ENCODE measurements at regions not wholly inside any gene's neighbourhood (a gene's known extent, or its start where the extent isn't known, plus 50 kb on each side); places are given as distances from the start of the nearest gene placed in this dataset.

DNA sequence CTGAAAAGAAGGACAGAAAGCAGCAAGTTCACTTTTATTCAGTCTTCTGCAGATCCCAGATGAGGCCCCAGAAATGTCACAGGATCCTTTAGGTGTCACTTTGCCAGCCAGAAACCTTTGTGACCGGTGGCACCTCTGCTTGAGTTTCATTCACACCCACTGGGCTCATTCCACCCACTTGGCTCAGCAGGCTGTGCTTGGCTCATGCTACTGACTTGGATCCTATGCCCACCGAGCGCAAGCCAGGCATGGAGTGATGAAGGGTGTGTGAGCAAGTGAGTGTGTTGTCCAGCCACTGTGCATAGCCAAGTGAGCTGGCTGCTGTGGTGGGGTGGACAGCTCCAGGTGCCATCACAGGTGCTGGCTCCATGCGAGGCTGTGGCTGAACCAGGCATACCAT, 357.0 kb upstream of the GULP1 start:
- no peak for DNase-seq (ENCODE audit: low read depth, low spot score)

DNA sequence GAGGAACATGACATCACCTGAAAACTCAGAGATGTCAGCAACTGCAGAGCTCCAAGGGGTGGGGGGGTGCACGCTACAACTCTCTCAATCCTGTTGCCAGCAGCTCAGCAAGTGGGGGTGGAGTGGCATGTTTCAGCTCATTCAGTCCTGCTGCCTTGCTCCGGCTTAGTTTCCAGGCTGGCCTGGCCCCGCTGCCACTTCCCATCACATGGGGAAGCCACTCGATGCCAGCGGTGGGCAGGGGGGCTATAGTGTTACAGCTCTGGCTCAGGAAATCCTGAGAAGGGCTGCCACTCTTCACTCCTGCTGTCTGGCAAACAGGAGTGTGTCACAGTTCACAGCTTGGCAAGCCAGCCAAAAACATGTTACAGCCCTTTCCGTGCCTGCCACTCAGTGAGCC, 356.5 kb upstream of the GULP1 start:
- DNase-seq (ENCODE audit: low read depth, low spot score): no peak

DNA sequence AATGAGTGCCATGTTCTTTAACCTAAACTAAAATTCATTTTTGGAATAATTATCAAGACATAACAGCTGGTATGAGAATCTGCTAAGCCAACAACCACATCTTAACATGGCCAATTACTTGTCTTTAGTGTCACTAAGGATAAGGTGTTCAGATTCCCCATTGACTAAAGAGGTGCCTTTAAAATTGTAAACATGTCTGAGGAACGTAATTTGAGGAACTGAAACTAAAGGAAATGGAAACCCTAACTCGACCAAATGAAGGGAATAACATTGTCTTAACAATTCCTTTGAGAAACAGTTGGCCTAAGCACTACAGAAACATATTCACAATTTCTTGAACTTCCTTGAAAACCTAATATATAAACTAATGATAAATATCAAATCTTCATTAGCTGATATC, 355.4 kb upstream of the GULP1 start:
- no peak for DNase-seq (ENCODE audit: low read depth, low spot score)

DNA sequence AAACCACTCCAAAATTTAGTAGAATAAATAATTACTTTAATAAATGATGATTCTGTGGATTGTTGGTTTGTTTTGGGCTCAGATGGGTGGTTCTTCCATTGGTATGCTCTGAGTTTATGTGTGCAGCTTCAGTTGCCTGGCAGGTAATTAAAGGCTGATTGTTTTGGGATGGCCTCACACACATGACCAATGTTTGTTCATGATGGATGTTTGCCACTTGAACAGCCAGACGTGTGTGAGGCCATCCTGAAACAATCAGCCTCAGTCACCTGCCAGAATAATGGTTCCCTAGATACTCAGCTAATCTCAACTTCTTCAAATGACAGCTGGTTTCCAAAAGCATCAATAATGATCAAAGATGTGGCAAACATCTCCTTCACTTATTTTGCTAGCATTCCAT, 352.5 kb upstream of the GULP1 start:
- DNase-seq (ENCODE audit: low read depth, low spot score): no peak

DNA sequence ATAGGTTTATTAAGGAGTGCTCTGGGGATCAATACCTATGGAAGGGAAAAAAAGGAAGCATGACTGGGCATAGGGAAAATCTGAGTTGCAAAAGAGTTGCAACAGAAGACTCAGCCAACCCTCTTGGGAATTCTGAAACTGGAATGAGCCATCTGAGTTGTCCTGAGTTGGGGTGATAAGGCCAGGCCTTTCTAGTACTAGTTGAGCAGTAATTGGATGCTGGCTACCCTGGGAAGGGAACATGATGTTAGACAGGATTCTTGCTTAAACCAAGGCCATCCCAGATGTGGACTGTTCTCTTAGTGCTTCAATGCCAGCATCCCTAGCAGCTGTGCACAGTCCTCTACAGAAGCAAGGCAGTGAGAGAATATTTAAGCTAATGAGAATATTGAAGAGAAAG, 348.8 kb upstream of the GULP1 start:
- DNase-seq (ENCODE audit: low read depth, low spot score): no peak

DNA sequence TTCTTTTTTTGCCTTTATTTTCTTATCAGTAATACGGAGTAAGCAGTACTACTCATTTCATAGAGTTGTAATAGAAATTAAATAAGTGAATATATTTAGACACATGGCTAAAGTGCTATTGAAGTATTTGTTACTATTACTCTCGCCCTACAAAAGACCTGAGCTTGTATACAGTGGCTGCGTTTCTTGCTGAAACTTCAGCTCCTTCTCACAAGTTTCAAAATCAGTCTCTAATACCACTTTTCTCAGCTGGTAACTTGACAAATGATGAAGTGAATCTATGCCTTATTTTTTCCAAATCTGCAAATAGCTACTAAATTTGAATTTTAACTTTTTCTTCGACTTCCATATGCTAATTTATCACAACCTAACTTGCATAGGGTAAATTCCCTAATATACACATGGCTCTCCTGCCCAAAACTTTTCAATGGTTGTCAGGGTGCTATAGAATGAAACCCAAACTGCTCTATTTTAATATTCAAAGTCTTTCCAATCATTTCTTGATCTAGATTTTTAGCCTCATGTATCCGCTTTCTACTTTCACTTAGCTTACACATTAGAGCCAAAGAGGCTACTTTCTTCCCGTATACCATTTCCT, 347.8 kb upstream of the GULP1 start:
- no peak for DNase-seq (ENCODE audit: low read depth, low spot score)

DNA sequence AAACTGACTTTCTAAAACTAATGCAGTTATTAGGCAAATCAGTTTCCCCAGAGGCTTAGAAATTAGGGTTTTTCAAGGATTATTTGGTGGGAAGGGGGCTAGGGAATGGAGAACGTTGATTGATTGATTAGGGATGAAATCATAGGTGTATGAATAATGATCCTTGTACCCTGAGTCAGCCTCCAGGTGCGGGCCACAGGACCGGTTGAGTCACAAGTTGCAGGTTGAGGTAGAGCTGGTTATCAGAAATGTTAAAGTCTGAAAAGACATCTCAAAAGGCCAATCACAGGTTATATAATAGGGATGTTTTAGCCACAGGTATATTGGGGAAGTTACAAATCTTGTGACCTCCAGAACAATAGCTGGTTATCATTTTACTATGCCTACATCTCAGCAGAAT, 341.8 kb upstream of the GULP1 start:
- no peak for DNase-seq (ENCODE audit: low read depth, low spot score)

DNA sequence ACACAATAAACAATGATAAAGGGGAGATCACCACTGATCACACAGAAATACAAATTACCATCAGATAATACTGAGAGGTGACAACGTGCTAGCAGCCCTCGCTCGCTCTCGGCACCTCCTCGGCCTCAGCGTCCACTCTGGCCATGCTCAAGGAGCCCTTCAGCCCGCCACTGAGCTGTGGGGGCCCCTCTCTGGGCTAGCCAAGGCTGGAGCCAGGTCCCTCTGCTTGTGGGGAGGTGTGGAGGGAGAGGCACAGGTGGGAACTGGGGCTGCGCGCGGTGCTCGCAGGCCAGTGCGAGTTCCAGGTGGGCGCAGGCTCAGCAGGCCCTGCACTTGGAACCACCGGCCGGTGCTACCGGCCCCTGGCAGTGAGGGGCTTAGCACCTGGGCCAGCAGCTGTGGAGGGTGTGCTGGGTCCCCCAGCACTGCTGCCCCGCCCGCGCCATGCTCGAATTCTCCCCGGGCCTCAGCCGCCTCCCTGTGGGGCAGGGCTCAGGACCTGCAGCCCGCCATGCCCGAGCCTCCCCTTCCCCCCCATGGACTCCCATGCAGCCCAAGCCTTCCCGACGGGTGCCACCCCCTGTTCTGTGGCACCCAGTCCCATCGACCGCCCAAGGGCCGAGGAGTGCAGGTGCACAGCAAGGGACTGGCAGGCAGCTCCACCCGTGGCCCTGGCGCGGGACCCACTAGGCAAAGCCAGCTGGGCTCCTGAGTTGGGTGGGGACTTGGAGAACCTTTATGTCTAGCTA, 340.0 kb upstream of the GULP1 start:
- DNase-seq (ENCODE audit: low read depth, low spot score): no peak

DNA sequence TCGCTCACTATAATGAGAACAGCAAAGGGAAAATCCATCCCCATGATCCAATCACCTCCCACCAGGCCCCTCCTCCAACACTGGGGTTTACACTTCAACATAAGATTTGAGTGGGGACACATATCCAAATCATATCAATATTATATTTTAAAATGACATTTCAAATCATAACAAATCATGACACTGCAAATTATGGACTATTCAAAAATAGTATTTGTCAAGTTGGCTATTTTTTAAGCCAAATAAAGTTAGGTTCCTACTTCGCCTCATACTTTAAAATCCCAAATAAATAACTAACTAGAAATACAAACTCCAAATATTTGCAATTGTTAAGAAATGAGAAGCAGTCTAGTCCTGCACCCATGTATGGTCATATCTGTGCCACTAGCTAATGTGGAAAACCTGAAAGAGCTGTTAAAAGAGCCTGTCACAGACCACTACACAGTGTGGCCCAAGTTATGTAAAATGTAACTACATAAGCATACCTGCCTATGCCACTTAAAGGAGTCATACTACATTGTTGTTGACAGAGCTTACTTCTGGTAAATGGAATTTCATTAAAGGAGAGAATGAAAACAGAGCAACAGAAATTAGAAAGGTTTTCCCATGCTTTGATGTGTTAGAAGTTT, 334.7 kb upstream of the GULP1 start:
- DNase-seq (ENCODE audit: low read depth, low spot score): no peak

DNA sequence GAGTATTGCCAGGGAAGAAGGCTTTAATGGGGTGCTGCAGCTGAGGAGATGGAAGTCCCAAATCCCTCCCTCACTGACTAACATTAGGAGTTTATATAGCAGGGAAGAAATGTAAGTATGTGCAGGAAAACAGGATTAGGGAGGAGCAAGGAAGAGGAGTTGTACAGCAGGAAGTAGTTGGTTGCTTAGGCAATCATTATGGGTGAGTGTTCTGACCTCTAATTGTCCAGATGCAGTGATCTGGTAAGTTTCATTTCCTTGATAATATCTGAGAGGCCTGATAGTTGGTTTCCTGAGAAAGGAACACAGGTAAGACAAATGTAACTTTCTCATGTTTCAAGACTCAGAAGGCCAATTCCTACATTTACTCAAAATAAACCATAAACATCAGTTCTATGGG, 331.9 kb upstream of the GULP1 start:
- DNase-seq (ENCODE audit: low read depth, low spot score): no peak

DNA sequence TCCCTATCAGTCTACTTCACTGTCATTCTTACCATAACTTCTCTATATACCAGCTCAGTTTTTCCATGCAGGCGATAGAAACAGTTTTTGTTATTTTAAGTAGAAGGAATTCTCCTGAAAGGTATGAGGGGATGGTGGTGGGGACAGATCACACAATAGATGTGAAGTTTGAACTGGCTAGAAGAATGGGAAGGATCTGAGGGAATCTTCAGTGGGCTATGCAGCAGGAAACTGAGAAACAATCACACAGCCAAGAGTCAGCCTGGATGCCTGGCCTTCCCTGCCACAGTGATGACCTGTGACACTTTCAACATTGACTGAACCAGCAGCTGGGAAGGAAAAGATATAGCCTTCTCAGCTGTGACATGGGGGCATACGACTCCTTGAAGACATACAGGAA, 329.1 kb upstream of the GULP1 start:
- DNase-seq (ENCODE audit: low read depth, low spot score): no peak

DNA sequence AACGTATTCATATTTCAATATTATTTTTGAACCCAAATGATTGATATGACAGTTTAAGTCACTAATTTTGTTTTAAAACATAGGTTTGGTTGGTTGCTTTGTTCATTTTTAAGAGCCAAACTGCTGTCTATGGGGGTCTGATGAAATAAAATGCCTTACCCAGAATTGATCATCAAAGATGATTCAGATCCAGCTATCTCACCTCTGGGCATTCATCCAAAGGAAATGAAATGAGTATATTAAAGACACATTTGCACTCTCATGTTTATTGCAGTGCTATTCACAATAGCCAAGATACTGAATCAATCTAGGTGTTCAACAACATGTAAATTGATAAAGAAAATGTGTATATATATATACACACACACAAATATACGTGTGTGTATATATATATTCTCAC, 326.9 kb upstream of the GULP1 start:
- DNase-seq (ENCODE audit: low read depth, low spot score): no peak

DNA sequence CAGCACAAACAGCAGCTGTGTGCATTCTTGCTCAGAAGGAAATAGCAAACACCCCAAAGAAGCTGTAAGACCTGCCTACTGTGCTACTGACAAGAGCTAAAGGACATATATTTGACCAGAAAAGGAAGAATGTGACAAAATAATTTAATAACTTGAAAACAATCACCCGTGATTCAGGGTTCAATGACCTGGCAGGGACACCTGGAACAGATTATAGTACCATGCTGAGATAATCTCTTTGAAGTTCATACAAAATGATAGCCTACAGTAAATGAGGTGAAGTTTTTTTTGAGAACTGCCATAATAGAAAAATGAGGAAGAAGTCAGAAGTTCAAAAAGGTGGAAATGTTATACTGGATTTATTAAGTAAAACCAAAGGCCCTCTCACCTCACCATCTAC, 324.8 kb upstream of the GULP1 start:
- DNase-seq (ENCODE audit: low read depth, low spot score): no peak

DNA sequence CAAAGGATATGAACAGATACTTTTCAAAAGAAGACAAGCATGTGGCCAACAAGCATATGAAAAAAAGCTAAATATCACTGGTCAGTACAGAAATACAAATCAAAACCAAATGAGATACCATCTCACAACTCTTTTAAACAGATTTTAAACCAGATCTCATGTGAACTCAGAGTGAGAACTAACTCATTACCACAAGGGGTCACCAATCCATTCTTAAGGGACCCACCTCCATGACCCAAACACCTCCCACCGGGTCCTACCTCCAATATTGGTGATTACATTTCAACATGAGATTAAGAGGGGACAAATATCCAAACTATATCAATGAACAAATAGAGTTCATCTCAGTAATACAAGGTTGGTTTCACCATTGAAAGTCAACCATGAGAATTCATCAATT, 319.8 kb upstream of the GULP1 start:
- no peak for DNase-seq (ENCODE audit: low read depth, low spot score)

DNA sequence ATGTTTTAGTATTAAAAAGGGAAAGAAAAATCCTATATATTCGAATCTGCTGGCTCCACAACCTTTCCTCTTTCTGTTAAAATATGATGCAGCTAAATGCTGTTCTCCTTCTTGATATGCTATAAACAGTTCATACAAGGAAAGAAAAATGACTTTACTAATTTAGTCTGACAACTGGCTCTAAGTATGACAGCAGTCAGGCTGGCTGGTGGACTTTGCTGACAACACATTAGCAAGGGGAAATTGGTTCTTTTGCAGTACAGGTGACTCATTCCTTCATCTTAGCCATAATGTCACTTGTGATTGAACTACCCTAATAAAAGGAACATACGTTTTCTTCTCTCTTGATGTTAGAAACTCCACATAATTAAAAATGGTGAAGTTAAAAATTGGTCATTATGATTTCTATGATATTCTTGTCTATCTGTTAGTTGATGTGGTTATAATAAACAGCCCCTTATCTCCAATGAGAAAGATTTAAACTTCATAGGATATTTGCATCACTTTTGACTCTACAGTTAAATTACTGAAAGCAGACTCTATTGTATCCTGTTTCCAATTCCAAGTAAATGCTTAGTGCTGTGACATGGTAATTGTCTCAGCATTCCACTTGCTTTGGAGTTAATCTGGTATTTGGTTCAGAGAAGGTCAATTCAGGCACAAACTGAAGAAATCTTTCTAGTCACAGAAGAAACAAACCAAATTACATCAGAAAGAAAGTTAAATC, 315.3 kb upstream of the GULP1 start:
- DNase-seq (ENCODE audit: low read depth, low spot score): no peak

DNA sequence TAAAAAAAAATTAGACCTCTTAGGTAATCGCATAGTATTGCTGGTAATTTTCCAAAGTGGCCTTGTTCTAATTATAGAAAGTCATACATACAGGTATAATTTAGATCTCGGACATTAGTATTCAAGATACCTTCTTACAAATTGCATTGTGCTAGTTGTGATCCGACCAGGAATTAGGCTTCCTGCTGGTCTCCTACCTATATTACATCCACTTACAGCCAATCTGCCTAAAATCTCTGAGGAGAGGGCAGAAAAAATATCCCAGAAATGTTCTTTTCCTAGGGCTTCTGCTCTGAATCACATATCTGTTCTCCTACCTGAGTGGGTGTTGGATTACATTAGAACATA, 314.7 kb upstream of the GULP1 start:
- DNase-seq (ENCODE audit: low read depth, low spot score): no peak

DNA sequence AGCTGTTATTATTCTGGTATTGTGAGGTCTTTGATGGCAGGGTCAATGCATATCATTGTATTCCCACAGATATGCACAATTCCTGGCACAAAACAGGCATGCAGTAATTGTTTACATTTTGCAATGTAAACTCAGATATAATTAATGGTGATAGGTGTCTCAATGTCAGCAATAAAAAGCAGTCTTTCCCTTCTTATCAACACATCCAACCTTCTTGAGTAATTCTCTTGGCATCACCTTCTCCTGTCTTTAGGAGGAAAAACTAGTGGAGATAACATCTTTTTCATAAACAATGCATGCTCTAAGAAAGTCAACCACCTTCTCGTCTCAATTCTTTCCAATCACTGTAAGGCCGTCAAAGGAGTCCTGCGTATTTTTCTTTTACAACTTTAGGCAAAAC, 313.3 kb upstream of the GULP1 start:
- DNase-seq (ENCODE audit: low read depth, low spot score): no peak

DNA sequence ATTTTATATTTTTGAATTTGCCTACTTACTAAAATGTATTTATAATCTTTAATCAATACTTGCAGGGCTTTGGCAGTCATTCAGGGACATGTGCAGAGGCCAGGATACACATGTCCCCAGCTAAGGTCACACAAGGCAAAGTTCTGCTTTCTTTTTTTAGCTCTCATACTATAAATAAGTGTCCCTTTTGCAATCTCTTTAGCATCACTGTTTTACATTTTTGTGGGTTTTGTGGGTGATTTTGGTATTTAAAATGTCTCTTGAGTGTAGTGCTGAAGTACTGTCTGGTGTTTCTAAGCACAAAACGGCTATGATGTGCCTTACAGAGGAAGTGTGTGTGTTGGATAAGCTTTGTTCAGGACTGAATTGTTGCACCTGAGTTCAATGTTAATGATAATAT, 309.0 kb upstream of the GULP1 start:
- DNase-seq (ENCODE audit: low read depth, low spot score): no peak

DNA sequence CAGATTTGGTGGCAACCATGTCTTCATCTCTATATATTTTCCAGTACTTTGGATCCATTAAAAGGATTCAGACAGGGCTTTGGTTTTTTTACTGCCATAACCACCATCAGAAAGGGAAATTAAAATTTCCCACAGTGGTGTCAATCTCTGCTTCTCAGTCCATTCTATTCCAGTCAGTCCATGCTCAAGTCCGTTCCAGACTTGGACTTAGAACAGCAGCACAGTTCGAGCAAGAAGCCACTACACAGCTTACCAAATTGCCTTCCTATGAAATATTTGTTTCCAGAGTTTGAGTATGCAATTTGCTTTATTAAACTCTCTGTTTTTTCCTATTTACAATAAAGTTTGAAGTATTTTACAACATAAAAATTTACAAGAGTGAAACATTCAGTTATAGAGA, 306.5 kb upstream of the GULP1 start:
- DNase-seq (ENCODE audit: low read depth, low spot score): no peak

DNA sequence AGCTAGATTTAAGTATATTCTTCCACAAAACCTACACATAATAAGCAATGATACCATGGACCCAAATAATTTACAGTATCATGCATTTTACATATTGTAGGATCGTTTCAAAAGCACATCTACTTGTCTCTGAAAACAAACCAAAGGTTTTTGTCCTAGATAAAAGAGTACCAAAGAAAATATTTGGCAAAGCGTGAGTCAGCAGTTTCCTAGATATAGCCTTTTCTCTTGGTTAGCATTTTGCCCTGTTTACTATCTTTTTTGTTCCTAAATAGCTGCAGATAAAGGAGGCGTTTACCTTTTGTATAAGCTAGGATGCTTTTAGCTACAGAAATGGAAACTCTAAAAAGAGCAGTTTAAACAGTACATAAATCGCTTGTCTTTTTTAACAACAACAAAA, 305.8 kb upstream of the GULP1 start:
- DNase-seq (ENCODE audit: low read depth, low spot score): no peak

DNA sequence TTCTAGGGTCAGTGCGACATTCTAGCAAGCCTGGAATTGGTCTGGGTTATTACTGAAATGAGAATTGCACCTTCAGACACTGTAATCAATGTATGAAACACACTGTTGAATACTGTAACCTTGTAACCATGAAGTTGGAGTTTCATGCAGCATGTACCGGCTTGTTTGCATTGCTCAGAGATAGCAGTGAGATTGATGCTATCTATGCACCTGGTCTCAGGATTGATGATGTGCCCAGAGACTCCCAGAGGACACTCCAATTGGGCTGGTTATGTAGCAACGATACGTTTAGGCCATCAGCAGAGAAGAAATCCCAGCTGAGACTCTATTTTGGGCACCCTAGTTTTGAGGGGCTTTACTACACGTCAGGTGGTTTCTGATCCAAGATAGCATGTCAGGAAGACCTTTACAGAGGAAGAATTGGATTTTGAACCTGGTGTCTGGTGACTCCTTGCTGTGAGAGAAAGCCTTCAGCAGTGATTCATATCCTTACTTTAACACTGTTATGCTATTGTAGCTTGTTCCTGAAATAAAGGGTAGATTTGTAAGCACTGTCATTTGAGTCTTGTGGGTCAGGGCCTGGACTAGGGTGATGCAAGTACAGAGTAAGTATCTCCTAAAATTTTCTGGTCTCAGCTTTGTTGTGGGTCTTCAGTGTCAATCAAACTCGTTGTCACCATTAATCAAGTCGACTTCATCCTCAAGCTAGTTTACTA, 305.1 kb upstream of the GULP1 start:
- DNase-seq (ENCODE audit: low read depth, low spot score): no peak

DNA sequence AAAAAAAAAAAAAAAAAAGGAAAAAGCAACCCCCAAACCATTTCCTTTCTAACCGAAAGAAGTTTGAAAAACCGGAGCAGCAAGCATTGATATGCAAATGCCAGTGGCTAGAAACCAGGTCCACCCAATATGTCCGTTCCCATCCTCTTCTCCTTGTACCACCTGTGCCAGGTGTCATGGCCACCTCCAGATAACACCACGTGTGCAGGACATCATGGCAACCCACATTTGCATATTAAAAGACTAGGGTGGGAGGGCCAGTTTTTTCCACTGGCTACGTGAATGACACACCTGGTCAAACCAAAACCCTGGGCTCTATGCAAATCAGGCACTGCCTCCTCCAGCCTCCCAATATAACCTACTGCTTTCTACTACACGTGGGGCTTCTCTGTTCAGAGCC, 303.3 kb upstream of the GULP1 start:
- peak; percentile 32 for DNase-seq (ENCODE audit: low read depth, low spot score)
